HG03457 (cell line): ENCODE measurements at regions not wholly inside any gene's neighbourhood (a gene's known extent, or its start where the extent isn't known, plus 50 kb on each side); places are given as distances from the start of the nearest gene placed in this dataset.

Experiments
- ATAC-seq: cut with Tn5 transposase; IDR thresholded peaks from one replicate; pipeline ENCODE4 v1.9.1; 2021; ENCODE audit warnings: moderate number of reproducible peaks; ENCODE audit not compliant: unreplicated experiment

DNA sequence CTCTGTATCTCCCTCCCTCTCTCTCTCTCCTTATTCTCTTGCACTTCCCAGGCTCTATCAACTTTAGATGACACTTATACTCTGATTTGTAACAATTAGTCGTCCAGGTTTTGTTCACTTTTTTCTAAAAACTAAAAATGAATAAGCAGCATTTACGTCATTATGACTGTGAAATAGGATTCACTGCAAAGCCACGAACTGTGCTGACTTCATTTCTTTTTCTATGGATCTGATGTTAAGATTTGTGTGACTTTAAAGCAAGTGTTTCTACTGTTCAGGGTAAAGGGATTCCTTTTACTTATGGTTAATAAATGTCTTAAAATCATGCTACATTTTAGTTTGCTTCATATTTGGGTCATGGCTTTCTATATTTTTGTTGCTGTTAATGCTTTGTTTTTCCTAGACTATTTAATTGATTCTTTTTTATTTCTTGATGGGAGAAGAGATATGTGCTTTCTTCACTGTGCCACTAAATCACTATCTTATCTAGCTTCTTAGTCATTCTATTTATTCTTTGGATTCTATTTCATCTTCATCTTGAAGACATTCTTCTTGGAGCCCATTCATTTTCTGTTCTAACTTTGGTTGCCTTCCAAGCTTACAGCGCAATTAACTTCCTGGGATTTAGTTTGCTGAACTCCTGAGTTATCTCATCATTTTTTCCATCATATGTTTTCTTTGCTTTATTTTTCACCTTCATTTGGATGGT, 480.4 kb upstream of the TRIB2 start:
- ATAC-seq: no peak

DNA sequence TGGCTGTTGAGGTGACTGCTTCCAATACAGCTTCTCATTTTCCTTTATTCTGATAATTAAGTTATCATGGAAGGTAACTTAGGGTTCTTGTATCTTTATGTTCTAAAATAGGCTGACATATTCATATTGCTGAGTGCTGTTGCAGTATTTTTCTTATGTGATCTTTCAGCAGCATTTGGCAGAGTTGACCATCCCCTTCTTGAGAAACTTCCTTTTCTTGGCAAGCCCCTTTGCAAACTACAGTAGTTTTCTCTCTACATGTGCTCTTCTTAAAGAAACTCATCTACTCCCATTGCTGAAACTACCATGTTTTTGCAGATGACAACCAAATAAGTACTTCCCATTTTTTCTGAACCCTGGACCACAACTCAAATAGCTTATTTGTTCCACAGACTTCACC, 476.5 kb upstream of the TRIB2 start:
- ATAC-seq: no peak

- ATAC-seq: no peak
These were observed 473.4 kb upstream of the TRIB2 start for GRCh38 chr2:12243381-12243780.

DNA sequence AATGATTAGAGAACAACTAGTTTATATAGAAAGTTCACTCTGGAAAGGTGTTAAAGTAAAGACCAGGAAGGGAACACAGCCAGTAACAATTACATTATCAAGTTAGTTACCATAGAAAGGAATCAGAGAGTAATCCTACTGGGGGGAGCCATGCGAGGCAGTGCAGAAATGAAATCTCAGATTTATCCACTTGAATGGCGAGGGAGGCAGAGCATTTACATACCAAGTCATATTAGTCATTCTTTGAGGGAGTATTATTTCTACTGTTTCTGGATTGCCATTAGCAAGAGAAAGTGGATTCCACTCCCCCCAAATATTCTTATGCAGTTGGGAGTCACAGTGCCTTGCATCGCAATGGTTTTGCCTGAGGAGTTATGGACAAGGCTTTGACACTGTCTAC, 472.7 kb upstream of the TRIB2 start:
- no peak for ATAC-seq

GRCh38 chr2:12251121-12251520, 465.6 kb upstream of the TRIB2 start:
- ATAC-seq: no peak

DNA sequence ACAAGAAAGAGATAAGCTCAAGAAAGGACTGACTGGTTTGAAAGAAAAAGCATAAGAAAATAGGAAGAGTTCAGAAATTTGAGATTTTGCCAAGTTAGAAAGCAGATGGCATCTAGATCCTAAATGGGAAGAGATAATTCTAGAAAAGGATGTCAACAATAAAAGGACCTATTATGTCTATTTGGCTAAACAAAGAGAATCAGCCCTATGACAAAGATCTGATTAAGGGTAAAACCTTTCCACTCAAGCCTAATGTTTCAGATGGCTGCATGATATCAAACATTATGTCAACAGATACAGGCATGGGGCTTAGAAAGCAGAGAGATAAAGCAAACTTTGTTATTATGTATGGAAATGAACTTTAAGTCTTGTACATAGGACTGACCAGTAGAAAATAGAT, 465.0 kb upstream of the TRIB2 start:
- ATAC-seq: no peak

GRCh38 chr2:12253167-12253778, 463.5 kb upstream of the TRIB2 start:
- no peak for ATAC-seq

GRCh38 chr2:12254280-12254860, 462.4 kb upstream of the TRIB2 start:
- ATAC-seq: no peak

DNA sequence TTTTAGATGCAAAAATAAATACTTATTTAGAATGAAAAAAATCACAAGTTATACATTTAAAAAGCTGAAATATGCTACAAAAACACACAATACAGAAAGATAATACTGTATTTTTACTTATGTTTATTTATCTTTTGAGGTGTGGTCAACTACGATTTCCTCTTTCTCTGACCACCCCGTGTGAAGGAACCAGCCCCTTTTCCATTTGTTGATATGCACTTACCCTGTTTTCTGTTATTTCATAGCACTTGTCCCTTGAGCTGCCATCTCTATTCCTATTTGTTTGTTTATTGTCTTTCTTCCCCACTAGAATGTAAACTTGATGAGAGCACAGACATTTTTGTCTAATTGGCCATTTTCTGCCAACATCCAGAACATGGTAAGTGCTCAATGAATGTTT, 460.5 kb upstream of the TRIB2 start:
- no peak for ATAC-seq

GRCh38 chr2:12257476-12257875, 459.3 kb upstream of the TRIB2 start:
- no peak for ATAC-seq

GRCh38 chr2:12259493-12259892, 457.2 kb upstream of the TRIB2 start:
- ATAC-seq: no peak

DNA sequence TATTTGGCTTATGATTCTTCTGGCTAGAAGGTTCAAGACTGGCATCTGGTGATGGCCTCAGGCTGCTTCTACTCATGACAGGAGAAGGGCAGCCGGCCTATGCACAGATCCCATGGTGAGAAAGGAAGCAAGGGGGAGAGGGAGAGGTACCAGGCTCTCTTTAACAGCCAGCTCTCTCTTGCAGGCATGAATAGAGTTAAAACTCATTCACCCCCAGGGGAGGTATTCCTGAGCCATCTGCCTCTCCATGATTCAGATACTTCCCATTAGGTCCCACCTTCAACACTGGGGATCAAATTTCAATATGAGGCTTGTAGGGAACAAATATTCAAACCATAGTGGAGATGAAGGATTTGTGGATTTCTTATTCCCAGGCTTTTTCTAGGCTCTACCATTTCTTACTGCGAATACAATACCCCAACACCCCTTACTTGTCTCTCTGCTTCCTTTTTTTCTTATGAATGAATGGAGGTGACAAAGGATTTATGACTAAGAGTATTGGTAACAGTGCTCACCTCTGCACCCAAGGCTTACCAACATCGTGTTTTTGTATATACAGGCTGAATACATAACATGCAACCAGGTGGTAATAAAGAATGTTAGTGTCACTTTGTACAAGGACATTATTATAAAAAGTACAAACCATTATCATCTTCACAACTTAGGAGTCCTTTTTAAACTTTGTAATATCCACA, 454.6 kb upstream of the TRIB2 start:
- ATAC-seq: no peak

DNA sequence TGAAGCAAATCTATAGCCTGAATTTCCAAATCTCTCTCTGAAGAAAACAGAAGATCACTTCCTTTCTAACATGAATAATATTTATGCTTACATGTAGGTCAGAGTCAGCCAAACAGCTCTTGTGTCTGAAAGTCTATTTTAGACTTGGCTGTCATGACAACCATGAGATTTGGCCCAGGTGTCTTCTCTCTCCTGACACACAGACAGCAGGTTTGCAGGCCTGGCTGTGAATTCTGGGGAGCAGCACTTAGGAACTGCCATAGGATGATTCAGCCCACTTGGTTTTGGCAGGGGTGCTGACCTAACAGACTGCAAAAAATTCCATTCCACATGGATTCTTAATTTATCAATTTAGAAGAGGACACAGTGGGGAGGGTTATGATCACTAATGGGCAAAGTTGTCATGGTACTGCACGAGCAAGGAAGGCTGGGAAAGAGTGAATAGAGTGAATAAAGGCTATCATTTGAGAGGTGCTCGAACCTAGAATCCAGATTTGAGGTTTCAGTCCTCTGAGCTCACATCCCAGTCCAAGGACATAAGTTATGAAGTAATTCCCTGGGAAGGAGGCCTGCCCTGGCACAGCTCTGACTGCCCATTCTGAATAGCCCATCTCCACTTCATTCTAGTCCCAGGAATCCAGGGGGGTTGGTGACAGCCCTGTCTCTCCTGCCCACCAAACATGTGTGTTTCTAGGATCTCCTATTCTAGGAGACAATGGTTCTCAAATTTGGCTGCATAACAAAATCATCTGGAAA, 453.9 kb upstream of the TRIB2 start:
- no peak for ATAC-seq

DNA sequence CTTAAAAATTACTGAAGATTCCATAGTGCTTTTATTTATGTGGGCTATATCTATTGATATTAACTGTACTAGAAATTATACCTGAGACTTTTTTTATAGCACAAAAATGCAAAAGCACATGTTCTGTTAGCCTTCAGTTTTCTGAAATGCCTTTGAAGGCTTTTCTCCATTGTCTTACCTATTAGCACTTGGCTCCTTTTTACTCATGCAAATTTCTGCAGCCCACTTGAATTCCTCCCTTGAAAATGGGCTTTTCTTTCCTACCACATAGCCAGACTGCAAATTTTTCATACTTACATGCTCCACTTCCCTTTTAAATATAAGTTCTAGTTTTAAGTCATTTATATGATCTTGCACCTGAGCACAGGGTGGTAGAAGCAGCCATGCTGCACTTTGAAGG, 453.0 kb upstream of the TRIB2 start:
- no peak for ATAC-seq

DNA sequence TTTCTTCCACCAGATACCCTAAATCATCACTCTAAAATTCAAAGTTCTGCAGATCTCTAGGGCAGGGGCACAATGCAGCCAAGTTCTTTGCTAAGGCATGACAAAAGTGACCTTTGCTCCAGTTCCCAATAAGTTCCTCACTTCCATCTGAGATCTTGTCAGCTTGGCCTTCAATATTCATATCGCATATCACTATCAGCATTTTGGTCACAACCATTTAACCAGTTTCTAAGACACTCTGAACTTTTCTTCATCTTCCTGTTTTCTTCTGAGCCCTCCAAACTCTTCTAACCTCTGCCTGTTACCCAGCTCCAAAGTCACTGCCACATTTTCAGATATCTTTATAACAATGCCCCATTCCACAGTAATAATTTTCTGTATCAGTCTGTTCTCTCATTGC, 452.6 kb upstream of the TRIB2 start:
- no peak for ATAC-seq

DNA sequence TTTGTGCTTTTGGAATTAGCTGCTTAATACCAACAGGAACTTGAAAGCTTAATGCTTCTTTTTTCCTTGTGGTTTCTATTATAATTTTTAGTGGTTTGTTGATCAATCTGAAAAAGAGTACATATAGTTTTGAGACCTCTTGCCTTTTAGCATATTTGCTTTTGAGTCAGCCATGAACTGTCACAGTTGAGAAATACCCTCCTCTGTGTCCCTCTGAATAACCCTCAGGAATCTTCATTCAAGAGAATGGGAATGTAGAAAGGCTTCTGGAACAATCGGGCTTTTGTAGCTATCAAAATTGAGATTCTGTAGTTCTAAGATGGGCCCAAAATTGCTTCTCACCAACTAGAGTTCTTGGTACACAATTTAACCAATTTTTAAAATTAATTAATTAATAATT, 451.1 kb upstream of the TRIB2 start:
- no peak for ATAC-seq

DNA sequence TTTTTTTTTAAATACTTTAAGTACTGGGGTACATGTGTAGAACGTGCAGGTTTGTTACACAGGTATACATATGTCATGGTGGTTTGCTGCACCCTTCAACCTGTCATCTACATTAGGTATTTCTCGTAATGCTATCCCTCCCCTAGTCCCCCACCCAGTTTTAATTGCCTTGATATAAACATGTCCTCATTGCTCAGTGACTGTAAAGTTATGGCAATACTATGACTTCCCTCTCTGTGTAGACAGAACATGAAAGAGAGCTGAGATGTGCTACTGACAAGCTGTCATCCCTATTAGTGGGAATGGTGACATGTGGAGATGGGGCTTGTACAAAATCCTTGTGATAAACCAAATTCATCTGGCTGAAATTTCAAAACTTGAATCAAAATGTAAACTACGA, 449.7 kb upstream of the TRIB2 start:
- ATAC-seq: no peak

GRCh38 chr2:12269041-12269972, 447.4 kb upstream of the TRIB2 start:
- no peak for ATAC-seq

DNA sequence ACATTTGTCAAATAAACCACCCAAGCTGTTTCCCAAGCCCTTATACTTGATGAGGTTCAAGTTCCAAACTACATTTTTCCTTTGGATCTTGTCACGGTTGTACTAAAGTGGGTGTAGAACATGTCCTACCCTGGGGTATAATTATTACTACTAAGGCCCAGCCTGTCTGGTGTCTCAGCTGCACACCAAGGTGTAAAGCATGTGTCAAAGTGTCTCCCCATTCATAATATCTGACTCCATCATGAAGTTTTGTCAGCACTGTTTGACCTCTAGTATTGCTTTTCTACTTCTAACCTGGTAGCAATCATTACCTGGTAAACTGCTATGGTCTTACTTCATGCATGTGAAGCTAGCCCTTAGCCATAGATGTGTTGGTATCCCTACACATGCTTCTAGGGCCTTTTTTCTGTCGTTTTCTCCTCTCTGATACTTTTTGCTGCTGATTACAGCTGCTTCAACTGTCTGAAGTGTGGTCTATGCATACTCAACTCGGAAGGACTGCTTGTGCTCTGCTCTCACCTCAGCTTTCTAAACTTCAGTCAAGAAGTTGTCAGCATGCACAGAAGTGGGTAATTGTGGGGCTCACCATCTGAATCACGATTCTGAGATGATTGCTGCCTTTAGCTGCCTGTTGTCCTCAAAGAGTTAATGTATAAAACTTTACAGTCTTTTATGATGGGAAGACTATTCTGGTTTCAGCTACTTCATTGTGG, 445.7 kb upstream of the TRIB2 start:
- no peak for ATAC-seq

- ATAC-seq: no peak
These were observed 445.1 kb upstream of the TRIB2 start for GRCh38 chr2:12271589-12271984.
